A549 (cell line): ENCODE measurements at regions not wholly inside any gene's neighbourhood (a gene's known extent, or its start where the extent isn't known, plus 50 kb on each side); places are given as distances from the start of the nearest gene placed in this dataset.

Experiments used
- CTCF ChIP-seq: fragments of >200 bp; sonication (Bioruptor Twin); formaldehyde crosslinking; IDR thresholded peaks from 3 replicates; pipeline ENCODE4 v1.5.1; 2016
- EP300 ChIP-seq, 2 experiments: fragments of >200 bp; sonication (Bioruptor Twin); formaldehyde crosslinking; IDR thresholded peaks; 2 replicates in 1 of 2; 3 replicates in 1 of 2; pipeline ENCODE4 v1.6.1; 2016 to 2017
- MYC ChIP-seq: IDR thresholded peaks from 2 replicates; pipeline ENCODE4 v1.6.1; 2012; ENCODE audit warnings: mild to moderate bottlenecking, inconsistent platforms, low read length, improper control_type of control experiment, borderline replicate concordance
- NPAS2 ChIP-seq: fragments of 250-450 bp; sonication (Bioruptor Pico); IDR thresholded peaks from 2 replicates; pipeline ENCODE4 v1.8.0; 2022; ENCODE audit warnings: mild to moderate bottlenecking, moderate library complexity, borderline replicate concordance
- NR3C1 ChIP-seq: fragments of >200 bp; sonication (Bioruptor Twin); formaldehyde crosslinking; IDR thresholded peaks from 3 replicates; pipeline ENCODE4 v1.6.1; 2017
- PHF8 ChIP-seq: fragments of 200-600 bp; sonication (generic); IDR thresholded peaks from 2 replicates; pipeline ENCODE4 v1.6.1; 2016; ENCODE audit warnings: low read depth, mild to moderate bottlenecking, antibody characterized with exemption, moderate library complexity, borderline replicate concordance
- POLR2A ChIP-seq: IDR thresholded peaks from 2 replicates; pipeline ENCODE4 v1.6.1; 2012; ENCODE audit warnings: mild to moderate bottlenecking, low read length
- POLR2AphosphoS2 ChIP-seq: conservative IDR thresholded peaks from 2 replicates; pipeline ENCODE4 v1.6.1; 2012; ENCODE audit warnings: low read length, improper control_type of control experiment, inconsistent platforms
- RFX5 ChIP-seq: fragments of 450-650 bp; IDR thresholded peaks from 2 replicates; pipeline ENCODE4 v1.7.1; 2014; ENCODE audit warnings: antibody characterized with exemption, mild to moderate bottlenecking, moderate library complexity
- SREBF2 ChIP-seq: fragments of 450-650 bp; IDR thresholded peaks from 2 replicates; pipeline ENCODE4 v1.6.1; 2014; ENCODE audit warnings: mild to moderate bottlenecking, moderate library complexity
- TFCP2L1 ChIP-seq: fragments of 250-450 bp; sonication (Bioruptor Pico); IDR thresholded peaks from 2 replicates; pipeline ENCODE4 v1.5.0; 2021; ENCODE audit warnings: mild to moderate bottlenecking
- USF2 ChIP-seq: fragments of 450-650 bp; IDR thresholded peaks from 2 replicates; pipeline ENCODE4 v1.6.1; 2014; ENCODE audit warnings: antibody characterized with exemption

GRCh38 chr15:97199393-97200051, 761.0 kb upstream of the ARRDC4 start:
- TF ChIP-seq CTCF (no peak), POLR2A (no peak), MYC (no peak), RFX5 (no peak), NR3C1 (no peak), TFCP2L1 (CRISPR knock-in tag) (no peak), SREBF2 (no peak), PHF8 (no peak), USF2 (no peak), POLR2AphosphoS2 (no peak), EP300 (IDR thresholded peaks at IDR 0.05) (no peak), NPAS2 (CRISPR knock-in tag) (no peak)
